ENCODE measurements at regions not wholly inside any gene's neighbourhood (a gene's known extent, or its start where the extent isn't known, plus 50 kb on each side); places are given as distances from the start of the nearest gene placed in this dataset.

GRCh38 chr17:45680360-45680759, 103.8 kb upstream of the CRHR1 start:
- no peak overlapping the region for H3K27ac ChIP-seq
- TF ChIP-seq POLR2A (IDR thresholded peaks at IDR 0.05) (no peak), CTCF (IDR thresholded peaks at IDR 0.05) (no peak)
- no peaks in the 10 kb centered on the region for H3K9me3 ChIP-seq
- H3K27me3 ChIP-seq, result no peaks in the 10 kb centered on the region
- DNase-seq, result no peak
- H3K4me1 ChIP-seq, result no peaks in the 10 kb centered on the region
- H3K4me3 ChIP-seq, result no peak overlapping the region
- no peaks in the 10 kb centered on the region for H3K36me3 ChIP-seq

- H3K36me3 ChIP-seq, result no peaks in the 10 kb centered on the region
Observed at GRCh38 chr17:45681706-45682105, 102.4 kb upstream of the CRHR1 start.

GRCh38 chr17:45686250-45686649, 97.9 kb upstream of the CRHR1 start:
- no peaks in the 10 kb centered on the region for H3K4me1 ChIP-seq
- no peak overlapping the region for H3K27ac ChIP-seq
- no peaks in the 10 kb centered on the region for H3K27me3 ChIP-seq
- no peak overlapping the region for H3K4me3 ChIP-seq
- H3K36me3 ChIP-seq, result no peaks in the 10 kb centered on the region
- no peak for DNase-seq
- H3K9me3 ChIP-seq, result no peaks in the 10 kb centered on the region
- TF ChIP-seq CTCF (IDR thresholded peaks at IDR 0.05) (no peak), POLR2A (IDR thresholded peaks at IDR 0.05) (no peak)

More at GRCh38 chr17:45681706-45682105, 102.4 kb upstream of the CRHR1 start:
- no peak for TF ChIP-seq CTCF (IDR thresholded peaks at IDR 0.05)
- TF ChIP-seq POLR2A (IDR thresholded peaks at IDR 0.05), result no peak
- Histone ChIP-seq H3K4me3 (no peak overlapping the region), H3K27ac (no peak overlapping the region), H3K4me1 (no peaks in the 10 kb centered on the region), H3K9me3 (no peaks in the 10 kb centered on the region), H3K27me3 (no peaks in the 10 kb centered on the region)
- no peak for DNase-seq

GRCh38 chr17:45687594-45687993, 96.5 kb upstream of the CRHR1 start:
- no peak overlapping the region for H3K4me3 ChIP-seq
- H3K9me3 ChIP-seq, result no peaks in the 10 kb centered on the region
- H3K4me1 ChIP-seq, result no peaks in the 10 kb centered on the region
- DNase-seq, result no peak
- H3K36me3 ChIP-seq, result no peaks in the 10 kb centered on the region
- H3K27ac ChIP-seq, result no peak overlapping the region
- TF ChIP-seq CTCF (IDR thresholded peaks at IDR 0.05), result no peak
- TF ChIP-seq POLR2A (IDR thresholded peaks at IDR 0.05), result no peak
- no peaks in the 10 kb centered on the region for H3K27me3 ChIP-seq

GRCh38 chr17:45688353-45688752, 95.8 kb upstream of the CRHR1 start:
- Histone ChIP-seq H3K36me3 (no peaks in the 10 kb centered on the region), H3K9me3 (no peaks in the 10 kb centered on the region), H3K27me3 (no peaks in the 10 kb centered on the region), H3K4me1 (no peaks in the 10 kb centered on the region), H3K27ac (no peak overlapping the region), H3K4me3 (no peak overlapping the region)
- DNase-seq, result no peak
- no peak for TF ChIP-seq CTCF (IDR thresholded peaks at IDR 0.05)
- TF ChIP-seq POLR2A (IDR thresholded peaks at IDR 0.05), result no peak

GRCh38 chr17:45688820-45689219, 95.3 kb upstream of the CRHR1 start:
- DNase-seq, result no peak
- TF ChIP-seq CTCF (IDR thresholded peaks at IDR 0.05) (no peak), POLR2A (IDR thresholded peaks at IDR 0.05) (no peak)
- H3K27me3 ChIP-seq, result no peaks in the 10 kb centered on the region

More at GRCh38 chr17:45688820-45689219, 95.3 kb upstream of the CRHR1 start:
- H3K27ac ChIP-seq, result no peak overlapping the region
- no peak overlapping the region for H3K4me3 ChIP-seq
- H3K36me3 ChIP-seq, result no peaks in the 10 kb centered on the region
- H3K4me1 ChIP-seq, result no peaks in the 10 kb centered on the region
- no peaks in the 10 kb centered on the region for H3K9me3 ChIP-seq
